ENCODE measurements at regions not wholly inside any gene's neighbourhood (a gene's known extent, or its start where the extent isn't known, plus 50 kb on each side); places are given as distances from the start of the nearest gene placed in this dataset.

DNA sequence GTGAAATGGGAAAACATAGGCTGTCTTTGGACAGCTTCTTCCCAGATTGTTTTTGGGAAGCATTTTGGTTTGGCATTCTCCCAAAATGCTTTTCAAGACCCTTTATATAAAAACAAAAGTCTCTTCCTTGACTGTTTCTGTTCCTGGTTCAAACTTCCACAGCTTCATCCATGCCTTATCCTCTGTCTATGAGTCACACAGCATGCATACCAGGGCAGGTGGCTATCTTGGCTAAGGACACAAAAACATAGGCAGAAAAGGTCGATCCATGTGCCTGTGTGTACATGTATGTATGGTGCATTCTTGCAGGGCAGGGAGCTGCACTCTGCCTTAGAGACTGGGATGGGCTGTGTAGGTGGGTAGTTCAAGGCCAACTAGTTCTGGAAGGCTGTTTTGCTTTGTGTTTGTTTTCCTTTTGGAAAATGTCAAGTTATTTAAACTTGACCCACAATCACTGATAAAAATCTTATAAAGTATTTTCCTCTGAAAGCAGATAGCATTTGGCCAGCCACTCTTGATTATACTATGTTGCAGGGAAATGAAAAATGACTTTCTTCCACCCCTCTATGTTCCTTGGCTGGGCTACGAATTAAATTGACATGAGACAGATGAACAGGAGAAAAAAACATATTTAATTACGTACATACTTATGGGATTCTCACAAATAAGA lies 437.0 kb downstream of the SIPA1L2 start:
- no peaks in the 10 kb centered on the region for H3K36me3 ChIP-seq (ENCODE audit: insufficient read depth, low read length)
- no peak for DNase-seq
- no peaks in the 10 kb centered on the region; the same call in 1 of the 2 replicates for H3K27me3 ChIP-seq (ENCODE audit: low read length)
- H4K20me1 ChIP-seq (ENCODE audit: insufficient read depth, low read depth, low read length) = no peaks in the 10 kb centered on the region
- H3K9me2 ChIP-seq (replicated peaks; ENCODE audit: insufficient read depth, low read length) = no peaks in the 10 kb centered on the region
- H3K4me1 ChIP-seq (ENCODE audit: low read length) = no peaks in the 10 kb centered on the region
- no peaks in the 10 kb centered on the region for H3K79me2 ChIP-seq (ENCODE audit: low read length)
- no peak overlapping the region for H3K9ac ChIP-seq (ENCODE audit: low read length)
- H3K4me3 ChIP-seq (ENCODE audit: low read length) = no peak overlapping the region
- H3K27ac ChIP-seq (ENCODE audit: low read length) = no peak overlapping the region
- no peak overlapping the region for H2AFZ ChIP-seq (ENCODE audit: low read length)
- no peaks in the 10 kb centered on the region for H3K9me3 ChIP-seq (ENCODE audit: low read length)
- H3K4me2 ChIP-seq (ENCODE audit: low read depth, low read length, poor library complexity, severe bottlenecking) = no peak overlapping the region

DNA sequence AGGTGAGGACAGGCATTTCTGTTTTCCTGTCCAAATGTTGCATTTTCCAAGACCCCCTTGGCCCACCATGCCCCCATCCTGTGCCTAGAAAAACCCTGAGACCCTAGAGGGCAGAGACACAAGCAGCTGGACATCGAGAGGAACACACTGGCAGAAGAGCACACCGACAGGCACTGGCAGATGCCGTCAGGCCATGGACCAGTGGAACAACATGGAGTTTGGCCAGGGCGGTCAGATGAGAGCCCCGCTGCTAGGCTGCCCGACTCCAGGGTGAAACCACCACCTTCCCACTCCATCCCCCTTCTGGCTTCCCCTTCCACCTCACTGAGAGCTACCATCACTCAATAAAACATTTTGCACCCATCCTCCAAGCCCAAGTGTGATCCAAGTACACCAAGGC lies 438.4 kb downstream of the SIPA1L2 start:
- Histone ChIP-seq H3K9me3 (ENCODE audit: low read length) (no peaks in the 10 kb centered on the region), H3K4me3 (ENCODE audit: low read length) (no peak overlapping the region), H3K4me1 (ENCODE audit: low read length) (no peaks in the 10 kb centered on the region), H3K27me3 (ENCODE audit: low read length) (no peaks in the 10 kb centered on the region; the same call in 1 of the 2 replicates), H4K20me1 (ENCODE audit: insufficient read depth, low read depth, low read length) (no peaks in the 10 kb centered on the region), H3K9ac (ENCODE audit: low read length) (no peak overlapping the region), H3K9me2 (replicated peaks; ENCODE audit: insufficient read depth, low read length) (no peaks in the 10 kb centered on the region), H3K79me2 (ENCODE audit: low read length) (no peaks in the 10 kb centered on the region), H2AFZ (ENCODE audit: low read length) (no peak overlapping the region), H3K27ac (ENCODE audit: low read length) (no peak overlapping the region), H3K4me2 (ENCODE audit: low read depth, low read length, poor library complexity, severe bottlenecking) (no peak overlapping the region), H3K36me3 (ENCODE audit: insufficient read depth, low read length) (no peaks in the 10 kb centered on the region)
- DNase-seq = no peak

GRCh38 chr1:232188318-232188717 lies 441.6 kb downstream of the SIPA1L2 start:
- Histone ChIP-seq H3K36me3 (ENCODE audit: insufficient read depth, low read length) (no peaks in the 10 kb centered on the region), H3K27me3 (ENCODE audit: low read length) (no peaks in the 10 kb centered on the region; the same call in 1 of the 2 replicates), H2AFZ (ENCODE audit: low read length) (no peak overlapping the region), H3K4me1 (ENCODE audit: low read length) (no peaks in the 10 kb centered on the region), H3K9me2 (replicated peaks; ENCODE audit: insufficient read depth, low read length) (no peaks in the 10 kb centered on the region), H3K79me2 (ENCODE audit: low read length) (no peaks in the 10 kb centered on the region), H3K4me3 (ENCODE audit: low read length) (no peak overlapping the region), H3K4me2 (ENCODE audit: low read depth, low read length, poor library complexity, severe bottlenecking) (no peak overlapping the region), H3K27ac (ENCODE audit: low read length) (no peak overlapping the region), H4K20me1 (ENCODE audit: insufficient read depth, low read depth, low read length) (no peaks in the 10 kb centered on the region), H3K9me3 (ENCODE audit: low read length) (no peaks in the 10 kb centered on the region), H3K9ac (ENCODE audit: low read length) (no peak overlapping the region)
- no peak for DNase-seq

GRCh38 chr1:232186931-232187330 lies 443.0 kb downstream of the SIPA1L2 start:
- H3K4me2 ChIP-seq (ENCODE audit: low read depth, low read length, poor library complexity, severe bottlenecking) = no peak overlapping the region
- H3K27ac ChIP-seq (ENCODE audit: low read length) = no peak overlapping the region
- no peaks in the 10 kb centered on the region for H3K4me1 ChIP-seq (ENCODE audit: low read length)
- no peak overlapping the region for H2AFZ ChIP-seq (ENCODE audit: low read length)
- H3K9me3 ChIP-seq (ENCODE audit: low read length) = no peaks in the 10 kb centered on the region
- H3K9ac ChIP-seq (ENCODE audit: low read length) = no peak overlapping the region
- H4K20me1 ChIP-seq (ENCODE audit: insufficient read depth, low read depth, low read length) = no peaks in the 10 kb centered on the region
- no peak overlapping the region for H3K4me3 ChIP-seq (ENCODE audit: low read length)
- no peaks in the 10 kb centered on the region; the same call in 1 of the 2 replicates for H3K27me3 ChIP-seq (ENCODE audit: low read length)
- no peaks in the 10 kb centered on the region for H3K9me2 ChIP-seq (replicated peaks; ENCODE audit: insufficient read depth, low read length)
- DNase-seq = no peak
- no peaks in the 10 kb centered on the region for H3K36me3 ChIP-seq (ENCODE audit: insufficient read depth, low read length)
- H3K79me2 ChIP-seq (ENCODE audit: low read length) = no peaks in the 10 kb centered on the region

- Histone ChIP-seq H3K36me3 (ENCODE audit: insufficient read depth, low read length) (no peaks in the 10 kb centered on the region), H4K20me1 (ENCODE audit: insufficient read depth, low read depth, low read length) (no peaks in the 10 kb centered on the region), H3K9ac (ENCODE audit: low read length) (no peak overlapping the region), H3K27ac (ENCODE audit: low read length) (no peak overlapping the region), H3K4me3 (ENCODE audit: low read length) (no peak overlapping the region), H3K4me2 (ENCODE audit: low read depth, low read length, poor library complexity, severe bottlenecking) (no peak overlapping the region), H3K4me1 (ENCODE audit: low read length) (no peaks in the 10 kb centered on the region), H3K9me2 (replicated peaks; ENCODE audit: insufficient read depth, low read length) (no peaks in the 10 kb centered on the region), H3K79me2 (ENCODE audit: low read length) (no peaks in the 10 kb centered on the region), H2AFZ (ENCODE audit: low read length) (no peak overlapping the region), H3K9me3 (ENCODE audit: low read length) (no peaks in the 10 kb centered on the region), H3K27me3 (ENCODE audit: low read length) (no peaks in the 10 kb centered on the region; the same call in 1 of the 2 replicates)
- DNase-seq = no peak
These were observed 445.1 kb downstream of the SIPA1L2 start for GRCh38 chr1:232184561-232185530.

DNA sequence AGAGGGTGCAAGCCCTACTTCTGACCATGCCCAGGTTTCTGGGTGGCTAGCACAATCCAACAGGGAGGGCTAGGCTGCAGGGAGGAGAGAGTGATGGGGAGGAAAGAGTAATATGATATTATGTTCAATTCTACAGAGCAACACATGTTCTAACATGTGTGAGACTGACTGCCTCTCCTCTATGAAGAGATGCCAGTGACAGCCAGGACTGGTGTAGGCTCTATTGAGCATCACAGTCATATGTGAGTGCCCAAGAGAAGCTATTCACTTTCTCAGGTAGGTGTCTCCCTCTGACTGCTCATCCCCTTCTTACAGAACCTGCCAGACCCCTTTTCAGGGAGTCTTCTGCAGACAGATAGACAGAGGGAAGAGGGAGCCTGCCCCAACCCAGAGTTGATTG lies 446.1 kb downstream of the SIPA1L2 start:
- no peak for DNase-seq
- no peak overlapping the region for H3K9ac ChIP-seq (ENCODE audit: low read length)
- no peaks in the 10 kb centered on the region for H3K79me2 ChIP-seq (ENCODE audit: low read length)
- no peaks in the 10 kb centered on the region for H3K27me3 ChIP-seq (ENCODE audit: low read length)
- H3K27ac ChIP-seq (ENCODE audit: low read length) = no peak overlapping the region
- H3K9me2 ChIP-seq (replicated peaks; ENCODE audit: insufficient read depth, low read length) = no peaks in the 10 kb centered on the region
- H4K20me1 ChIP-seq (ENCODE audit: insufficient read depth, low read depth, low read length) = no peaks in the 10 kb centered on the region
- H2AFZ ChIP-seq (ENCODE audit: low read length) = no peak overlapping the region
- H3K4me1 ChIP-seq (ENCODE audit: low read length) = no peaks in the 10 kb centered on the region
- H3K4me3 ChIP-seq (ENCODE audit: low read length) = no peak overlapping the region
- no peaks in the 10 kb centered on the region for H3K9me3 ChIP-seq (ENCODE audit: low read length)
- no peak overlapping the region for H3K4me2 ChIP-seq (ENCODE audit: low read depth, low read length, poor library complexity, severe bottlenecking)
- H3K36me3 ChIP-seq (ENCODE audit: insufficient read depth, low read length) = no peaks in the 10 kb centered on the region

DNA sequence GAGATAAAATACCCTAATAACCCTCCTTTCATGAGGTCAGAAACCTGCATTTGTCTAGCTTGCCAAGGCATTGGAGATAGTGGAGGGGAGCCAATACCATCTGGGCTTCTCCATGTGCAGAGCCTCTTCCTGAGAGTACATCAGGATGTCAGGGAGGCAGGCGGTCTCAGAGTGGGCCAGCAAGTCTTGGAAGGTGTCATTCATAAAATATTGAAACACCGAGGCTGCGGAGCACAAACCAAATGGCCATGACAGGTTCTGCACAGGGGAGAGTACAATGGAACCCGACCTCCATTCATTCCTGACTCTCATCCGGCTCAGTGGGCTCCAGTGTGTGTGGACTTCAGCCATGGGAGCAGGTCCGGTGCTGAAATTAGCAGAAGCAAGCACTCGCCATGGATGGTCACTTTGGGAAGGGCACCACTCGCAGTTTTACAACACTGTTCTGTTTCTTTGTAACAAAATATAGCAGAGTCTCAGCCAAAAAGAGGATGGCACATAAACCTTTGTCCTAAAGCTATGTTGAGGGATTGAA lies 446.6 kb downstream of the SIPA1L2 start:
- H3K9me3 ChIP-seq (ENCODE audit: low read length) = no peaks in the 10 kb centered on the region
- no peak for DNase-seq

DNA sequence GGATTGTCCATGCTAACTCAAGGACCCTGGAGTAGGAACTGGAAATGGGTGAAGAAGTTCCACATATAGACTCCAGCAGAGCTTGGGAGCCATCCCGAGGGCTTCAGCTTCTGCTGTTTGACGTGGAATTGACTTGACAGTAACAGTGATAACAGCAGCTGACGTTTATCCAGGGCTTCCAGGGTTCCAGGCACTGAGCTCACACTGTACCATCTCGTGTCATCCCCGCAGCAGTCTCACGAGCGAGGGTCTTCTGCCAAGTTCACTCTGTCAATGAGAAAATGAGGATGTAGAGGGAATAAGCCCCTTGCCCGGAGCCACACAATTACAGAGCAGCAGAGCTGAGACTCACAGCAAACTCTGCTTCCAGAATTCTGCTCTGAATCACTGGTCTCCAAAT lies 447.7 kb downstream of the SIPA1L2 start:
- Histone ChIP-seq H3K9me2 (replicated peaks; ENCODE audit: insufficient read depth, low read length) (no peaks in the 10 kb centered on the region), H3K4me2 (ENCODE audit: low read depth, low read length, poor library complexity, severe bottlenecking) (no peak overlapping the region), H3K4me3 (ENCODE audit: low read length) (no peak overlapping the region), H3K4me1 (ENCODE audit: low read length) (no peaks in the 10 kb centered on the region), H2AFZ (ENCODE audit: low read length) (no peak overlapping the region), H3K27me3 (ENCODE audit: low read length) (no peaks in the 10 kb centered on the region), H3K27ac (ENCODE audit: low read length) (no peak overlapping the region), H4K20me1 (ENCODE audit: insufficient read depth, low read depth, low read length) (no peaks in the 10 kb centered on the region), H3K9ac (ENCODE audit: low read length) (no peak overlapping the region), H3K9me3 (ENCODE audit: low read length) (no peaks in the 10 kb centered on the region), H3K79me2 (ENCODE audit: low read length) (no peaks in the 10 kb centered on the region), H3K36me3 (ENCODE audit: insufficient read depth, low read length) (no peaks in the 10 kb centered on the region)
- DNase-seq = no peak

More for the DNA sequence above, 446.6 kb downstream of the SIPA1L2 start:
- no peaks in the 10 kb centered on the region for H4K20me1 ChIP-seq (ENCODE audit: insufficient read depth, low read depth, low read length)
- H3K4me1 ChIP-seq (ENCODE audit: low read length) = no peaks in the 10 kb centered on the region
- no peak overlapping the region for H3K4me2 ChIP-seq (ENCODE audit: low read depth, low read length, poor library complexity, severe bottlenecking)
- no peak overlapping the region for H3K27ac ChIP-seq (ENCODE audit: low read length)
- no peaks in the 10 kb centered on the region for H3K9me2 ChIP-seq (replicated peaks; ENCODE audit: insufficient read depth, low read length)
- H3K79me2 ChIP-seq (ENCODE audit: low read length) = no peaks in the 10 kb centered on the region
- no peak overlapping the region for H2AFZ ChIP-seq (ENCODE audit: low read length)
- H3K4me3 ChIP-seq (ENCODE audit: low read length) = no peak overlapping the region
- no peak overlapping the region for H3K9ac ChIP-seq (ENCODE audit: low read length)
- H3K27me3 ChIP-seq (ENCODE audit: low read length) = no peaks in the 10 kb centered on the region
- H3K36me3 ChIP-seq (ENCODE audit: insufficient read depth, low read length) = no peaks in the 10 kb centered on the region
